SK-N-MC (cell line): ENCODE measurements at regions not wholly inside any gene's neighbourhood (a gene's known extent, or its start where the extent isn't known, plus 50 kb on each side); places are given as distances from the start of the nearest gene placed in this dataset.

Experiments used
- EZH2 ChIP-seq: fragments of 200-600 bp; sonication (generic); IDR thresholded peaks from one replicate; pipeline ENCODE4 v1.6.1; 2017; ENCODE audit warnings: antibody characterized with exemption
- FOXP2 ChIP-seq: optimal IDR thresholded peaks from 2 replicates; pipeline ENCODE3; 2011; ENCODE audit warnings: mild to moderate bottlenecking, moderate library complexity; ENCODE audit not compliant: insufficient read depth; ENCODE audit errors: extremely low read length, control extremely low read depth
- POLR2AphosphoS5 ChIP-seq: IDR thresholded peaks from 2 replicates; pipeline ENCODE4 v1.6.1; 2012; ENCODE audit warnings: mild to moderate bottlenecking, low read depth, low read length, borderline replicate concordance

- TF ChIP-seq EZH2, result no peak
- no peak for TF ChIP-seq FOXP2
- no peak for TF ChIP-seq POLR2AphosphoS5
These were observed 297.2 kb upstream of the ANO5 start for GRCh38 chr11:21895686-21896085.
